GM12801 (cell line): ENCODE measurements at regions not wholly inside any gene's neighbourhood (a gene's known extent, or its start where the extent isn't known, plus 50 kb on each side); places are given as distances from the start of the nearest gene placed in this dataset.

Experiments used
- TF ChIP-seq, protein P1 (sequence below): IDR thresholded peaks from one replicate; pipeline ENCODE4 v1.5.1; 2011; ENCODE audit warnings: control low read depth; ENCODE audit not compliant: insufficient read length; ENCODE audit errors: extremely low read depth

DNA sequence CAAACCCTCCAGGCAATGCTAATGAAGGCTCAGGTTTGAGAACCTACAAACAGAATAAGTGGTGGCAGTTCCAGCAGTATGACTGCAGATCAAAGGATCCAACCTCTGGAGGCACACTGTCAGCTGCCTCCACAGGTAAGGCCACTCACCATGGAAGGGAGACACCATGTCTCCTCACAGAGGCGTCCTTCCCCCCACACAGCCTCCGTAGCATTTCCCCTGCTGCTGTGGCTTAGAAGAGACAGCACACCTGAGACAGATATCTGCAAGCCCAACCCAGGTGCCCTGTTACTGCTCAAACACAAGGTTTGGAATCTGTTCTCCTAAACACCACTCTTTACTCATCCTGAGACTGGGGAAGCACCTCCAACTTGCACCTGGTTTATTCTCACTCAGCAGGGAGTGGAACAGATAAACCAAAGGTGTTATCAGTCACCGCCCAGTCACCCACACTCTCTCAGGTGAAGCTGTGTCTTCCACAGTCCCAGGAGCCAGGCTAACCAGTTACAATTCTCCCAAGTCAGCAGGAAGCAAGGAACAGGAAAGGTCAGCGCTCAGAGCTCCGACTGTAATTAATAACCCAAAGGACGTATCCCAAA lies 311.2 kb downstream of the FOXO1 start:
- TF ChIP-seq, protein P1, sequence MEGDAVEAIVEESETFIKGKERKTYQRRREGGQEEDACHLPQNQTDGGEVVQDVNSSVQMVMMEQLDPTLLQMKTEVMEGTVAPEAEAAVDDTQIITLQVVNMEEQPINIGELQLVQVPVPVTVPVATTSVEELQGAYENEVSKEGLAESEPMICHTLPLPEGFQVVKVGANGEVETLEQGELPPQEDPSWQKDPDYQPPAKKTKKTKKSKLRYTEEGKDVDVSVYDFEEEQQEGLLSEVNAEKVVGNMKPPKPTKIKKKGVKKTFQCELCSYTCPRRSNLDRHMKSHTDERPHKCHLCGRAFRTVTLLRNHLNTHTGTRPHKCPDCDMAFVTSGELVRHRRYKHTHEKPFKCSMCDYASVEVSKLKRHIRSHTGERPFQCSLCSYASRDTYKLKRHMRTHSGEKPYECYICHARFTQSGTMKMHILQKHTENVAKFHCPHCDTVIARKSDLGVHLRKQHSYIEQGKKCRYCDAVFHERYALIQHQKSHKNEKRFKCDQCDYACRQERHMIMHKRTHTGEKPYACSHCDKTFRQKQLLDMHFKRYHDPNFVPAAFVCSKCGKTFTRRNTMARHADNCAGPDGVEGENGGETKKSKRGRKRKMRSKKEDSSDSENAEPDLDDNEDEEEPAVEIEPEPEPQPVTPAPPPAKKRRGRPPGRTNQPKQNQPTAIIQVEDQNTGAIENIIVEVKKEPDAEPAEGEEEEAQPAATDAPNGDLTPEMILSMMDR: no peak

GRCh38 chr13:40356011-40356410 lies 310.4 kb downstream of the FOXO1 start:
- TF ChIP-seq, protein P1: no peak

DNA sequence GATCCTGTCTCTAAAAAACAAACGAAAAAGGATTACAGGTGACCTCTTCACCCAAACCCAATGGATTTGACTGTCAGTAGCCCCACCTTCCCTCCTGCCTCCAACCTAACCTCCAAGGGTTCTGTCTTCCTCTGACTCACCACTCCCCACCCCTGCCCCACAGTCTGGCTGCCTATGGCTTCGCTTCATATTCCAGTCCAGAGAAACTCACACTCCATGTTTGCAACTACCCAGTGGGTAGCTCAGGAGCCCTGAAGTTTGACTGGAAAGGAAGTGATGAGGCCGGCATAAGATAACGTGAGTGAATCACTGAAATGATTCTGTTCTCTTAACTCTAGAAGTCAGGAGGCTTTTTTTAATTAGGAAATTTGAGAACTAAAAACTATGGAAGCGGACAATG lies 303.9 kb downstream of the FOXO1 start:
- TF ChIP-seq, protein P1: no peak

DNA sequence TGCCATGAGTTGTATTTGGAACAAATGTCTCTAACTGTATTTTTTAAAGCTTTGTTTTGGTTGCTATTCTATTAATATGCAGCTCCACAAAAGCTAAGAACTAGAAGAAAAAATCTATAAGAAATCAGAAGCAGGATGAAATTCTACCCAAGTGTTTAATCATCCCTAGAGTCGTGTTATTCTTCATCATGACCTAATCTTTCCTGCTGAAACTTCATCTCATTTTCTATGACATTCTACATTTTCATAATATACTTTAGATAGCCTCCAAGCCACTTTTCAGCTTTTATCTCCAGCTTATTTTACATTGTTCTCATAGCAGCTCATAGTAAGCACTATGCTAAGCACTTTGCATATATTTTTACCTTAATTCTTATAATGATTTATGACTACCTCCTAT lies 302.8 kb downstream of the FOXO1 start:
- TF ChIP-seq, protein P1: no peak

DNA sequence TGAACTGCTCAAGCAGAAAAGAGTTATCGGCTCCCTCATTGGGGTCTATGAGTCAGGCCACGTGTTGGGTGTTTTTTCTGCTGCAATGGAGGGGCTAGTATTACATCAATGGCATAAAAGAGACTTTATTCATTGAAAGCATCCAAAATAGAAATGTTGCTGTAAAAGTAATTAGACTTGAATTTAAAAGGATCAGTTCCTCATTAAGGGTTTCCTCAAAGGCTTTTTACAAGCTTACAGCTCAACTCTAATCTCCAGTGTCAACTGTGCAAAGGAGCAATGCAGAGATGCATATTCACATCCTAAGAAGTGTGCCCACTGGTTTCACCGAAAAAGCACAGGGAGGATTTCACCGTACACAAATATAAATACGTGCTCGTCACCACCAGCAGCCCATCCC lies 300.3 kb downstream of the FOXO1 start:
- TF ChIP-seq, protein P1: no peak

GRCh38 chr13:40368127-40368891 lies 298.1 kb downstream of the FOXO1 start:
- TF ChIP-seq, protein P1: no peak

GRCh38 chr13:40370661-40371060 lies 295.8 kb downstream of the FOXO1 start:
- TF ChIP-seq, protein P1: no peak
